HG02588 (cell line): ENCODE measurements at regions not wholly inside any gene's neighbourhood (a gene's known extent, or its start where the extent isn't known, plus 50 kb on each side); places are given as distances from the start of the nearest gene placed in this dataset.
A peak's percentile ranks its signal among the peaks of the same experiment; 100 is the strongest.
"Not testable (repeated sequence)": the region's sequence is repeated elsewhere in the genome, so short reads cannot be mapped to it uniquely, and the experiment has no call there.

ENCODE experiments used
- ATAC-seq: cut with Tn5 transposase; IDR thresholded peaks from one replicate; pipeline ENCODE4 v1.9.1; 2021; ENCODE audit warnings: mild to moderate bottlenecking, moderate library complexity; ENCODE audit not compliant: unreplicated experiment

GRCh38 chrX:5708251-5708650 lies 520.4 kb downstream of the NLGN4X start:
- ATAC-seq: no peak

- no peak for ATAC-seq
These were observed 525.8 kb downstream of the NLGN4X start for GRCh38 chrX:5702890-5703289.

GRCh38 chrX:5695971-5696370 lies 532.7 kb downstream of the NLGN4X start:
- ATAC-seq: no peak

GRCh38 chrX:5683996-5684395 lies 544.7 kb downstream of the NLGN4X start:
- no peak for ATAC-seq

- ATAC-seq: no peak
These were observed 547.5 kb downstream of the NLGN4X start for GRCh38 chrX:5681159-5681558.

GRCh38 chrX:5674036-5674435 lies 554.6 kb downstream of the NLGN4X start:
- ATAC-seq: no peak

GRCh38 chrX:5672099-5672498 lies 556.6 kb downstream of the NLGN4X start:
- ATAC-seq: no peak

- ATAC-seq: not testable (repeated sequence)
These were observed 562.0 kb downstream of the NLGN4X start for GRCh38 chrX:5666689-5667088.

GRCh38 chrX:5656544-5656943 lies 572.1 kb downstream of the NLGN4X start:
- ATAC-seq: no peak

GRCh38 chrX:5650904-5651303 lies 577.8 kb downstream of the NLGN4X start:
- no peak for ATAC-seq

GRCh38 chrX:5648941-5649568 lies 579.6 kb downstream of the NLGN4X start:
- no peak for ATAC-seq

GRCh38 chrX:5646818-5647217 lies 581.8 kb downstream of the NLGN4X start:
- peak; percentile 99 for ATAC-seq

- no peak for ATAC-seq
These were observed 583.9 kb downstream of the NLGN4X start for GRCh38 chrX:5644776-5645175.

GRCh38 chrX:5640071-5640470 lies 588.6 kb downstream of the NLGN4X start:
- ATAC-seq: no peak

GRCh38 chrX:5638572-5638971 lies 590.1 kb downstream of the NLGN4X start:
- no peak for ATAC-seq

GRCh38 chrX:5632887-5633286 lies 595.8 kb downstream of the NLGN4X start:
- ATAC-seq: no peak

GRCh38 chrX:5632061-5632614 lies 596.5 kb downstream of the NLGN4X start:
- ATAC-seq: no peak

- ATAC-seq: no peak
These were observed 611.0 kb downstream of the NLGN4X start for GRCh38 chrX:5617666-5618065.

- ATAC-seq: no peak
These were observed 633.1 kb downstream of the NLGN4X start for GRCh38 chrX:5595570-5595969.

- ATAC-seq: no peak
These were observed 641.9 kb downstream of the NLGN4X start for GRCh38 chrX:5586726-5587125.

GRCh38 chrX:5575407-5575806 lies 653.3 kb downstream of the NLGN4X start:
- ATAC-seq: no peak

GRCh38 chrX:5568934-5569333 lies 659.7 kb downstream of the NLGN4X start:
- ATAC-seq: no peak

GRCh38 chrX:5559386-5559785 lies 669.3 kb downstream of the NLGN4X start:
- ATAC-seq: no peak
